Stimulated activated CD4-positive, alpha-beta T cell treated with anti-CD3 and anti-CD28 coated beads, Interleukin-1b, Interleukin-23, amount 100 ng/mL, for 1 hour (primary cell): ENCODE measurements at regions not wholly inside any gene's neighbourhood (a gene's known extent, or its start where the extent isn't known, plus 50 kb on each side); places are given as distances from the start of the nearest gene placed in this dataset.
"Not testable (repeated sequence)": the region's sequence is repeated elsewhere in the genome, so short reads cannot be mapped to it uniquely, and the experiment has no call there.

Experiments
- DNase-seq, 2 donors: peaks; one replicate each; pipeline ENCODE4 v3.0.0-alpha.2; 2020; ENCODE audit warnings: low read depth in 2 of 2

- DNase-seq = no peak
These were observed 53.4 kb downstream of the MC4R start for GRCh38 chr18:60319129-60319528.

DNA sequence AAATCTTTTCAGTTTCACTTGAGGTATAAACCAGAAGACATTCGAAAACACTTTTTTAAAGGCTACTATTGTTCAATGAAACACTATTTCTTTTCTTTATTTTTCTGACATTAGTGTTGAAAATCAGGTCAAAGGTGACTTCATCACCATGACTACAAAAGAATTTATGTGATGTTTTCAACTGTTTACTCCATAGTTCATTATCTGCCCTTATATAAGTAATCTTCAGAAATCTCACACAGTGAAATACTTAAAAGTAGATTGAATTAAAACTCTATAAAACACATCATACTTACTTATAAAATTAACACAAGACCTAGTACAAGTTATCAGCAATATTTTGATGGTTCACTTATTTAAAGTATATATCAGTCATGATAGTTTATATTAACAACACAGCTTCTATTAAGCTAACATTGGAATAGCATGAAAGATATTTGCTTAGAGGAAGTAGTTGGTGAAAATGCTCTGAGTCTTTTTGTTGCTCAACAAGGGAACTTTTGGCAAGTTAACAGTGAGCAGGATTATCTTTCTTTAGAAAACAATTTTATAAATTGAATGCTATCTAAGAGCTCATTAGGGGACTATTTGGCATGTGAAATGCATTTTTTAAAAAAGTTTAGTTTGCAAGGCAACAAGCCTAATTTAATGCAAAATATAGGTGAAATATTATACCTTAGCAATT lies 60.8 kb downstream of the MC4R start:
- no peak for DNase-seq

DNA sequence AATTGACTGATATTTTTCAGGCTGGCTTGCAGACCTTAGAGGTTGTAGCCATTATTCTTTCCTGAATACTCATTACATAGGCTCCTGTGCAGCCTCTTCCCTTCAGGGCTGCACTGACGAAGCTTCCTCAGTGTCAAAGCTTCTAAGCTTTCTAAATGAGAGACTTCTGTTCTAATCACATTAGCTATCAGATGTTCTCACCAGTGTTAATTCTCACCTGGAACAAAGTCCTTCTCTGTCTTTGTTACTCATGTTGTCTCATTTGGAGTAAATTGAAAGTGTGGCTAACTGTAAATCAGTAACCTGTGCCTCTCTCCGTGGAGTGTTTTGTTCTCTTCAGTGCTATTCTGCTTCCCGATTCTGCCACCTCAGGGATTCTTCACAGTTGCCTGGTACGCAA lies 76.9 kb downstream of the MC4R start:
- no peak for DNase-seq

DNA sequence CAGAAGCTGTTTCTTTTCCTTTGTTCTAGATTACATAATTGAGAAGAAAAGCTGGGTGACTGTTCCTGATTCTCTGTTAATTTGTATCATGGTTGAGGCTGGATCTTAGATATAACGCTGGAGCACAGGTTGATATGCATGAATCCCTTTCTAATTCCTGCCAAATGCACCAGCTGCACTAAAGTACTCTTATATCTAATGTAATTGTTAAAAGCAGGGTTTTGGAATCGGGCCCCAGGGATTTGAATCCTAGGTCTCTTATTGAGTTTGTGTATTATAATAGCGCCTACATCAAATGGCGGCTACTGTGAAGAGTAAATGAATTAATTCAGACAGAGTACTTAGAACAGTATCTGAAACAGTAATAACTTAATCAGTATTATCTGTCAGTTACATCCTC lies 80.4 kb downstream of the MC4R start:
- DNase-seq = no peak

DNA sequence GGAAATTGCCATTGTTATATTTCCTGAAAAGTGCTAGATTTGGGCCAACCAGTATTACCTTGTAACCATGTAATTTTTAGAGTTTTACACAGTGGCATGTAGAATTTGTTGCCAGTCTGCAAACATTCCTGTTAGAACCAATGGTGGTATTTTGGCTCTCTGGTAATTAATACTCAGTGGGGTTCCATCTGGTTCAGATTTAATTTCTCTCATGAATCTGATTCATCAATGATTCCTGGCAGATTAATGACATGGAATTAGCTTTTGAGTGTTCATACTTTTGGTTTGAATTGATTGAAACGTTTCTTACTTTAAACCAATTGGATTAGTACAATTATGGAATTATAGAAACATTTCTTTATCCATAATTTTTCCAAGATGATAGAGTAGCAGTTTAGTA lies 93.2 kb downstream of the MC4R start:
- no peak for DNase-seq

- no peak for DNase-seq
These were observed 94.6 kb downstream of the MC4R start for GRCh38 chr18:60277855-60278480.

GRCh38 chr18:60267391-60268058 lies 105.0 kb downstream of the MC4R start:
- no peak for DNase-seq

DNA sequence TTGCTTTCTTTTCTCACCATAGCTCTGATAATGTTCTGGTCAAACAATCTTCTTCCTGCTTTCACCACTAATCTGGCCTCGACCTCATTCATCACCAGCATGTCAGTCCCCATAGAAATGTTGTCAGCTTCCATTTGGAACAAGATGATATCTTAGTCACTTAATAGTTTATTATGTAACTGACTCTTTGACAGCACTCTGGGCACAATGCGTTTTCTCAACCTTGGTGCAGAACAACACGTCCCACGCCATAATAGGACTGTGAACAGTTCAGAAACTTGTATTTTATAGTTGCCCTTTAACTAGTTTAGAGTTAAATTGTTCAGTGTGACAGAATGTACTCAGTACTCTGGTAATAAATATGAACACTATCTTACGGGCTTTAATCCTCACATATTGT lies 106.0 kb downstream of the MC4R start:
- DNase-seq = no peak

DNA sequence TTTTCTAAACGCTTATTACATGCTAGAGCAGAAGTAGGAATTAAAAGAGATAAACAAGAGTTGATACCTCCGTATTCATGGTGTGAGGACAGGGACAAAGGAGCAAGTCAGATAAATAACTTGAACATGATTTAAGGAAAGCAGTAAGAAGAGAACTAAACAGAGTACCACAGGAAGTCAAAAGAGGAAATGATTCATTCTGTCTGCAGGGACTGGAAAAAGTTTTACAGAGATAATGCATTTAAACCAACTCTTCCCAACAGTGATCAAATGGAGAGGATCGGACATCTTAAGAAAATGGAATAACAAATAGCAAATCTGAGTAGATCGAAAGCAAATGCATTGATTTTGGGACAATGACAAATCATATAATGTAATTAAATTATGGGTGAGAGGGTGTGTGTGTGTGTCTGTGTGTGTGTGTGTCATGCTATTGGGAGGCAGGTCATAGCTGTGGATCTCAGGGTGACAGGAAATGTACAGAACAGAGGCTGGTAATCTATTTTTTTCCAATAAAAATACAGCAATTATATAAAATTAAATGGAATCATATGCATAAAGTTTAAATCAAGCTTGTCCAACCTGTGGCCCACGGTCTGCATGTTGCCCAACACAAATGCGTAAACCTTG lies 113.4 kb downstream of the MC4R start:
- DNase-seq = no peak

GRCh38 chr18:60249388-60249787 lies 123.2 kb downstream of the MC4R start:
- no peak for DNase-seq

DNA sequence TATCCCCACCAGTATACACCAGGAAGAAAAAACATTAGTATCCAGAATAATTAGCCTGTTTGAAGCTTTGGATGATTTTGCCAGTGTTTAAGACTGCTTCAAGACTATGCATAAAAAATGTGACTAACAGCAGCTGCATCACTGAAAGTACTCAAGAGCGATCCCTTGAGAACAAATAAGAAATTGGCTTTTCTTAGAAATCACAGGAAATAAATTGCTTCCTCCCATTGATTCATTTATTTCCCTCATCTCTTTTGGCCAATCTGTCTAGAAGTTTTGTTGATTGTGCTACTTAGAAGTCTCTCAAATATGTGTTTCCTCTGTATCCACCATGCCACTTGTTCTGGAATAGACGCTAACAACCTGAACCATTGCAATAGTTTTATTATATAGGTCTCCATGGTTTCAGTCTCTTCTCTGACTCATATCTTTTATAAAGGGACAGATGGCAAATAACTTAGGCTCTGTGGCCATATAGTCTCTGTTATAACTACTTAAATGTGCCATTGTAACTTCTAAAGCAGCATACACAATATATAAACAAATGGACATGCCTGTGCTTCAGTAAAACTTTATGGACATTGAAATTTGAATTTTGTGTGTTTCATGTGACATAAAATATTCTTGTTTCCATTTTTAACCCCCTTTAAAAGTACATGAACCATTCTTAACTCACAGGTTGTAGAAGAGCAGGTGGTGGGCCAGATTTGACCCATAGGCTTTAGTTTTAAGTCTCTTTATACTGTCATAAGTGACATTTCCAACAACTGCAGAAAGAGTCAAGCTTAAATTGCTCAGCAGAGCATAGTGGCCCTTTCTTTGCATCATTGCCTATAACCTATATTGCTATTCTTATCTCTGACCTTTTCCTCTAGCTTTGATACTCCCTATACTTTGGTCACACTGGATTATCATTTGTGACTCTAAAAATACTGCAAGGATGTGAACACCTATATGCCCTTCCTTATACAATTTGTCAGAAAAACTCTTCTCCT lies 123.9 kb downstream of the MC4R start:
- no peak for DNase-seq

DNA sequence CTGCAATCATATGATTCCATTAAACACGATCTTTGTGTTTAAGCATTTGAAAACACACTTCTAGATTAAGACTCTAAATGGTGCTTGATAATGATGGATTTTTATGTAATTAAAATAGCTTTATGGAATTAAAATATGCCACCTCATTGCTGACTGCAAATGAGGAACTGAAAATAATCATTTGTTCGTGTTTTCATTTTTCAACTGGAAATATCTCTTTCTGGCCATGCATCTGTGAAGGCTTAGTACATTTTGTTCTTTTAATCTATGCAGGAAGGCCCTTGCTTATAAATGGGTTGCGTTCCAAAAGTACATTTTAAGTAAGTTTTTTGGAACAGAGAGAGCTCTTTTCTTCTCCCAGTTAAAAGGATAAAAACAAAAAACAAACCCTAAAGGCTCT lies 125.5 kb downstream of the MC4R start:
- DNase-seq = no peak

DNA sequence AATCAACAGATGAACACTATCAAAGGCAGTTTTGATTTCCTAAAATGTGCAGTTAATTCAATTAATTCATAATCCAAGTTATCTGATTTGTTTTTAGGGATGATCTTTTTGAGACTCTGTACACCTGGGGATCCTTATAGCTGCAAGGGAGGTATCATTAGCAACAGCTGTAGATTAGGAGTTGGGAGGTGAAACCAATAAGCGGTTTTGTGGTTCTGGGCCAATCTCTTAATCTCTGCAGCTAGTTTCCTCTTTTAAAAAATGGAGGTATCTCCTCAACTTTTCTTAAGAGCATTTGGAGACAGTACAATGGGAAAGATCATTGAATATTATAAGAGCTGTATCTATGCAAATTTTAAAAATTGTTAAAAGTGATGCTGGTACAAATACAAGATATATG lies 126.0 kb downstream of the MC4R start:
- DNase-seq = no peak

- no peak for DNase-seq
These were observed 127.5 kb downstream of the MC4R start for GRCh38 chr18:60245096-60245495.

DNA sequence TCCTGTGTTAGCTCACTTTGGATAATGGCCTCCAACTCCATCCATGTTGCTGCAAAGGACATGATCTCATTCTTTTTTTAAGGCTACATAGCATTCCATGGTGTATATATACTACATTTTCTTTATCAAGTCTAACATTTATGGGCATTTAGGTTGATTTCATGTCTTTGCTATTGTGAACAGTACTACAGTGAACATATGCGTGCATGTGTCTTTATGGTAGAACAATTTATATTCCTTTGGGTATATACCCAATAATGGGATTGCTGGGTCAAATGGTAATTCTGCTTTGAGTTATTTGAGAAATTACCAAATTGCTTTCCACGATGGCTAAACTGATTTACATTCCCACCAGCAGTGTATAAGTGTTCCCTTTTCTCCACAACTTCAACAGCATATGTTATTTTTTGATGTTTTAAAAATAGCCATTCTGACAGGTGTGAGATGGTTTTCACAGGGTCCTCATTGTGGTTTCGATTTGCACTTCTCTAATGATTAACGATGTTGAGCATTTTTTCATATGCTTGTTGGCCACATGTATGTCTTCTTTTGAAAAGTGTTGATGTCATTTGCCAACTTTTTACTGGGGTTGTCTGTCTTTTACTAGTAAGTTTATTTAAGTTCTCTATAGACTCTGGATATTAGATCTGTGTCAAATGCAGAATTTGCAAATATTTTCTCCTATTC lies 133.4 kb downstream of the MC4R start:
- not testable (repeated sequence) for DNase-seq

GRCh38 chr18:60235164-60235563 lies 137.4 kb downstream of the MC4R start:
- no peak for DNase-seq

GRCh38 chr18:60232541-60232940 lies 140.0 kb downstream of the MC4R start:
- no peak for DNase-seq

GRCh38 chr18:60228609-60229595 lies 143.7 kb downstream of the MC4R start:
- DNase-seq = no peak

DNA sequence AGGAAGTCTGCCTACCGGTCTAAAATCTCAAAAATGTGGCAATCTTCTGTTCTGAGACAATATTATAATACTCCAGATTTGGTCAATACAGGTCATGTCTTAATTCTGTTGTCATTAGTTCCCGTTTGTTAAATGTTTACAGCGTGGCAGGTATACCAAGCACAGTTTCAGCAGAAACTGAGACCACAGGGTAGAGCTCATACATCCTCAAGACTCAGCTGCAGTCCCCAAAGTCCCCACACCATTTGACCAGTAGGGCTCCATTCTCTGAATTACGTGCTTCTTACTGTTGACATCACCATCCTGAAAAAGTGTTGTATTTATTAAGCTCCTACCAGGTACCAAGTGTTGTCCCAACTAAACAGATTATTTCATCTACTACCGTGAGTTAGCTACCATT lies 157.1 kb downstream of the MC4R start:
- no peak for DNase-seq

GRCh38 chr18:60209042-60209441 lies 163.5 kb downstream of the MC4R start:
- no peak for DNase-seq
